Endothelial cell of umbilical vein (primary cell): ENCODE measurements at regions not wholly inside any gene's neighbourhood (a gene's known extent, or its start where the extent isn't known, plus 50 kb on each side); places are given as distances from the start of the nearest gene placed in this dataset.

Source experiments
- BruUV-seq: library from RNA; stranded (reverse); fragments of 400-500 nt; replicated peaks from 2 replicates; lab custom pipeline; 2021; lab: Mats Ljungman, UMichigan
- CTCF ChIA-PET: fragments of 300-600, 350-600 bp; sonication (Branson Sonifier 250); formaldehyde crosslinking; loops from one replicate; lab custom pipeline; 2021; ENCODE audit warnings: antibody characterized with exemption, inconsistent platforms; lab: Charles Lee
- POLR2A ChIA-PET: fragments of 300-600, 350-600 bp; sonication (Branson Sonifier 250); formaldehyde crosslinking; loops from one replicate; lab custom pipeline; 2021; ENCODE audit warnings: antibody characterized with exemption, inconsistent platforms; lab: Charles Lee
- DNase-seq: peaks from one replicate; pipeline ENCODE4 v3.0.0-alpha.2; 2011; ENCODE audit warnings: low read depth, low spot score
- FAIRE-seq: peaks from 2 replicates; lab custom pipeline; 2011; peaks lifted over from hg19 to GRCh38; lab: Jason Lieb, UNC
- H2AFZ ChIP-seq: 2 replicates; pipeline ENCODE4 v1.6.0; 2012; ENCODE audit warnings: low read depth, low read length, control low read depth, inconsistent platforms
- H3K27ac ChIP-seq: 2 replicates; pipeline ENCODE4 v1.5.1; 2011; ENCODE audit warnings: low read depth, mild to moderate bottlenecking, control low read depth, low read length, moderate library complexity; ENCODE audit not compliant: insufficient read depth
- H3K27me3 ChIP-seq, 2 experiments: 2 replicates each; pipeline versions ENCODE4 v1.6.0 to v1.6.1; 2011; ENCODE audit warnings: low read length in 2 of 2, mixed read lengths in 1 of 2; ENCODE audit not compliant: control insufficient read depth in 2 of 2, insufficient read depth in 2 of 2
- H3K36me3 ChIP-seq, 2 experiments: 2 replicates in 1 of 2; 3 replicates in 1 of 2; pipeline ENCODE4 v1.5.1; 2011; ENCODE audit warnings: low read length in 2 of 2, mild to moderate bottlenecking in 1 of 2, moderate library complexity in 1 of 2; ENCODE audit not compliant: control insufficient read depth in 2 of 2, insufficient read depth in 2 of 2; ENCODE audit errors: extremely low read depth in 1 of 2
- H3K4me1 ChIP-seq: 3 replicates; pipeline ENCODE4 v1.5.1; 2011; ENCODE audit warnings: mild to moderate bottlenecking, low read length; ENCODE audit not compliant: control insufficient read depth, insufficient read depth; ENCODE audit errors: extremely low read depth
- H3K4me2 ChIP-seq: 2 replicates; pipeline ENCODE4 v1.6.1; 2011; ENCODE audit warnings: low read length, control low read depth, mixed read lengths; ENCODE audit not compliant: insufficient read depth
- H3K4me3 ChIP-seq, 3 experiments: fragments of 200-600 bp in 1 of 3; sonication (generic), shearing (Covaris generic) in 1 of 3; replicated peaks in 1 of 3; 2 replicates each; pipeline ENCODE4 v1.5.1; 2011 to 2016; ENCODE audit warnings: control low read depth in 3 of 3, low read length in 3 of 3, mild to moderate bottlenecking in 2 of 3, inconsistent platforms in 1 of 3, low read depth in 1 of 3, moderate library complexity in 1 of 3; ENCODE audit not compliant: insufficient read depth in 1 of 3
- H3K79me2 ChIP-seq: 2 replicates; pipeline ENCODE4 v1.6.0; 2012; ENCODE audit warnings: low read length, inconsistent platforms; ENCODE audit not compliant: control insufficient read depth, insufficient read depth
- H3K9ac ChIP-seq: replicated peaks from 2 replicates; pipeline ENCODE3; 2011; ENCODE audit warnings: low read length, control low read depth; ENCODE audit not compliant: insufficient read depth; ENCODE audit errors: extremely low read depth
- H3K9me1 ChIP-seq: replicated peaks from 3 replicates; pipeline ENCODE4 v1.6.0; 2011; ENCODE audit warnings: mild to moderate bottlenecking, low read length; ENCODE audit not compliant: control insufficient read depth, insufficient read depth; ENCODE audit errors: extremely low read depth
- H3K9me3 ChIP-seq: replicated peaks from 2 replicates; pipeline ENCODE4 v1.5.1; 2012; ENCODE audit warnings: low read length, inconsistent platforms; ENCODE audit not compliant: control insufficient read depth, insufficient read depth
- H4K20me1 ChIP-seq: replicated peaks from 2 replicates; pipeline ENCODE3; 2011; ENCODE audit warnings: mild to moderate bottlenecking, low read length; ENCODE audit not compliant: control insufficient read depth, insufficient read depth; ENCODE audit errors: extremely low read depth
- CTCF ChIP-seq, 2 donors: IDR thresholded peaks; 1 replicate in 1 of 2; 2 replicates in 1 of 2; pipeline ENCODE4 v1.5.1; 2011; ENCODE audit warnings: low read length in 2 of 2, mild to moderate bottlenecking in 2 of 2, moderate library complexity in 2 of 2, control low read depth in 1 of 2, inconsistent platforms in 1 of 2, low read depth in 1 of 2; ENCODE audit not compliant: insufficient read depth in 1 of 2; ENCODE audit errors: extremely low read depth in 1 of 2
- EZH2 ChIP-seq: IDR thresholded peaks from 2 replicates; pipeline ENCODE4 v1.6.1; 2012; ENCODE audit warnings: borderline replicate concordance, low read depth, mild to moderate bottlenecking, moderate library complexity, low read length, inconsistent platforms; ENCODE audit not compliant: severe bottlenecking
- FOS ChIP-seq: IDR thresholded peaks from 2 replicates; pipeline ENCODE4 v1.6.1; 2011; ENCODE audit warnings: mild to moderate bottlenecking, low read length, moderate library complexity, borderline replicate concordance; ENCODE audit not compliant: insufficient read depth
- GATA2 ChIP-seq: IDR thresholded peaks from 2 replicates; pipeline ENCODE4 v1.7.0; 2011; ENCODE audit warnings: low read depth, mild to moderate bottlenecking, moderate library complexity, mixed read lengths, low read length; ENCODE audit not compliant: insufficient read length, insufficient read depth
- JUN ChIP-seq: IDR thresholded peaks from 2 replicates; pipeline ENCODE4 v1.6.1; 2011; ENCODE audit warnings: borderline replicate concordance, low read depth; ENCODE audit not compliant: insufficient read length, insufficient read depth
- MAX ChIP-seq: IDR thresholded peaks from 2 replicates; pipeline ENCODE4 v1.6.1; 2011; ENCODE audit not compliant: insufficient read depth, insufficient read length
- MYC ChIP-seq: IDR thresholded peaks from one replicate; pipeline ENCODE4 v1.6.1; 2011; ENCODE audit warnings: mild to moderate bottlenecking, low read depth, low read length
- POLR2A ChIP-seq: IDR thresholded peaks from 2 replicates; pipeline ENCODE4 v1.6.1; 2012; ENCODE audit warnings: low read depth, mild to moderate bottlenecking, control low read depth, low read length
- POLR2AphosphoS5 ChIP-seq: IDR thresholded peaks from 2 replicates; pipeline ENCODE4 v1.6.1; 2012; ENCODE audit warnings: low read depth, mild to moderate bottlenecking, control low read depth, low read length, moderate library complexity; ENCODE audit not compliant: insufficient read depth
- dilution Hi-C: fragments of 300-500 bp; cut with MboI; formaldehyde crosslinking; loops from one replicate; pipeline ENCODE4 v1.15.0; 2019; ENCODE audit warnings: low sequenced_read_pairs; ENCODE audit not compliant: extremely low pct_ligation_motif_present
- intact Hi-C: fragments of 100-400 bp; cut with micrococcal nuclease; formaldehyde crosslinking; loops from one replicate; pipeline ENCODE4 v1.10.0; 2022

DNA sequence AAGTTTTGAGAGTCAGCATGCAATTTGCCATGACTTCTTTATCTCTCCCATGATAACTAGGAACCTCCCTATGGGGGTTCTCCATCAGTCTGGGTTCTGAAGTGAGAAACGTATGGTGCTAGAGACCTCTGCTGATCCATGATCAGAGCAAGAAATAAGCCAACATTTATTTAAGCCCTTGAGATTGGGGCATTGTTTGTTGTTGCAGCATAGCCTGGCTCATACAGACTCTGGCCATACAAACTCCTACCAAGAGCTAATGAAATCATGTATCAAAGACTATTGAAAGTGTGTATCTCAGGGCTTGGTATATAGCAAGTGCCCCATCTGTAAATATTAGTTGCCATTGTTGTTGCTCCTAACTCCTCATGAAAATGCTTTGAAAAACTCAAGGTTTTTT is 233.9 kb downstream of the MAF start:
- Histone ChIP-seq H3K27ac (no peak overlapping the region), H3K36me3 (no peaks in the 10 kb centered on the region), H2AFZ (no peak overlapping the region), H3K79me2 (no peaks in the 10 kb centered on the region), H3K9me1 (no peaks in the 10 kb centered on the region), H3K4me3 (no peak overlapping the region), H4K20me1 (no peaks in the 10 kb centered on the region), H3K9me3 (peaks cover 8% of the 10 kb centered on the region), H3K9ac (no peak overlapping the region), H3K4me1 (no peaks in the 10 kb centered on the region), H3K4me2 (no peak overlapping the region), H3K27me3 (no peaks in the 10 kb centered on the region)
- intact Hi-C loops (no loop called here), dilution Hi-C loops (no loop called here)
- no TSS peak for BruUV-seq
- no peak for DNase-seq
- no peak for TF ChIP-seq MAX
- no peak for TF ChIP-seq CTCF (IDR thresholded peaks at IDR 0.05; ENCODE audit: extremely low read depth in 1 of 2, insufficient read depth in 1 of 2, low read depth in 1 of 2, low read length in 2 of 2)
- TF ChIP-seq FOS = no peak
- no peak for FAIRE-seq
- CTCF ChIA-PET = no interaction called here
- POLR2A ChIA-PET = no interaction called here

DNA sequence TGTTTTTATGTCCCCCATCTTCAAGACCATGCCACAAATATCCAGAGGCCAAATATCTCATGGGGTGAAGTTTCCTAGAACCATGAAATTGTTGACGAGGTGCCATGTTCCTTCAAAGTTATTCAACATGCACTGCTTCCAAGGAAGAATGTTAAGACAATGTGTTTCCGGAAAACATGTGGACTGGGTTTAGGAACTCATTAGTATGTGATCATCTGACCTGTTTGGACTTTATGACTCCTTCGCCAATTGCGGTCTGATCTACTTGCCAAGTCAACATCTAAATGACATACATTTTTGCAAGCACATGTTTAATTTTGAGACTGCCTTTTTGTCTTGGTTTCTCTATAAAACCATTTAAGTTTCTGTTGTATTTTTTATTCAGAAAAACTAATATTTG is 234.8 kb downstream of the MAF start:
- dilution Hi-C loops = no loop called here
- H2AFZ ChIP-seq = no peak overlapping the region
- FAIRE-seq (no peak), DNase-seq (no peak)
- H3K9me3 ChIP-seq = peaks cover 8% of the 10 kb centered on the region
- BruUV-seq = no TSS peak
- H3K36me3 ChIP-seq = no peaks in the 10 kb centered on the region
- TF ChIP-seq MAX (no peak), CTCF (IDR thresholded peaks at IDR 0.05; ENCODE audit: extremely low read depth in 1 of 2, insufficient read depth in 1 of 2, low read depth in 1 of 2, low read length in 2 of 2) (no peak), JUN (no peak), FOS (no peak), POLR2AphosphoS5 (no peak), GATA2 (no peak), EZH2 (no peak), MYC (no peak), POLR2A (no peak)
- no peaks in the 10 kb centered on the region for H4K20me1 ChIP-seq
- H3K4me3 ChIP-seq = no peak overlapping the region
- H3K4me2 ChIP-seq = no peak overlapping the region
- H3K9me1 ChIP-seq = no peaks in the 10 kb centered on the region
- CTCF ChIA-PET = no interaction called here
- no peak overlapping the region for H3K27ac ChIP-seq
- no peaks in the 10 kb centered on the region for H3K79me2 ChIP-seq
- intact Hi-C loops = no loop called here
- POLR2A ChIA-PET = no interaction called here
- H3K4me1 ChIP-seq = no peaks in the 10 kb centered on the region
- H3K9ac ChIP-seq = no peak overlapping the region
- H3K27me3 ChIP-seq = no peaks in the 10 kb centered on the region
